Hepatocyte (in vitro differentiated cells): ENCODE measurements at regions not wholly inside any gene's neighbourhood (a gene's known extent, or its start where the extent isn't known, plus 50 kb on each side); places are given as distances from the start of the nearest gene placed in this dataset.

ENCODE experiments used
- DNase-seq: peaks from one replicate; pipeline ENCODE4 v3.0.0-alpha.2; 2016; ENCODE audit warnings: low spot score
- H2AFZ ChIP-seq: fragments of 200-600 bp; sonication (generic); 2 replicates; pipeline ENCODE4 v1.6.0; 2016; ENCODE audit warnings: antibody characterized with exemption, mild to moderate bottlenecking
- H3K27ac ChIP-seq: fragments of 200-600 bp; sonication (generic); 2 replicates; pipeline ENCODE4 v1.5.1; 2016; ENCODE audit warnings: mild to moderate bottlenecking
- H3K27me3 ChIP-seq: fragments of 200-600 bp; sonication (generic); 2 replicates; pipeline ENCODE4 v1.6.1; 2016
- H3K36me3 ChIP-seq: fragments of 200-600 bp; sonication (generic); replicated peaks from 2 replicates; pipeline ENCODE4 v1.5.1; 2016; ENCODE audit warnings: low read depth; ENCODE audit not compliant: insufficient read depth
- H3K4me1 ChIP-seq: fragments of 200-600 bp; sonication (generic); 2 replicates; pipeline ENCODE4 v1.5.1; 2016; ENCODE audit warnings: mild to moderate bottlenecking, moderate library complexity; ENCODE audit not compliant: insufficient read depth
- H3K4me2 ChIP-seq: fragments of 200-600 bp; sonication (generic); 2 replicates; pipeline ENCODE4 v1.6.0; 2016
- H3K4me3 ChIP-seq: fragments of 200-600 bp; sonication (generic); 2 replicates; pipeline ENCODE4 v1.5.1; 2016; ENCODE audit warnings: mild to moderate bottlenecking
- H3K79me2 ChIP-seq: fragments of 200-600 bp; sonication (generic); 2 replicates; pipeline ENCODE4 v1.6.0; 2017; ENCODE audit warnings: mild to moderate bottlenecking
- H3K9me2 ChIP-seq: fragments of 200-600 bp; sonication (generic); replicated peaks from 2 replicates; pipeline ENCODE4 v1.6.0; 2017; ENCODE audit warnings: mild to moderate bottlenecking; ENCODE audit not compliant: insufficient read depth
- H3K9me3 ChIP-seq: fragments of 200-600 bp; sonication (generic); 2 replicates; pipeline ENCODE4 v1.5.1; 2016; ENCODE audit warnings: low read depth, mild to moderate bottlenecking
- H4K20me1 ChIP-seq: fragments of 200-600 bp; sonication (generic); 2 replicates; pipeline ENCODE4 v1.6.0; 2016; ENCODE audit warnings: mild to moderate bottlenecking; ENCODE audit not compliant: insufficient read depth, poor library complexity, severe bottlenecking
- CTCF ChIP-seq: fragments of 200-600 bp; sonication (generic); IDR thresholded peaks from 2 replicates; pipeline ENCODE4 v1.5.1; 2016; ENCODE audit warnings: antibody characterized with exemption, mild to moderate bottlenecking; ENCODE audit not compliant: poor library complexity
- EZH2 ChIP-seq: fragments of 200-600 bp; sonication (generic); IDR thresholded peaks from 2 replicates; pipeline ENCODE4 v1.6.1; 2016; ENCODE audit warnings: antibody characterized with exemption, mild to moderate bottlenecking, borderline replicate concordance
- EZH2phosphoT487 ChIP-seq: fragments of 200-600 bp; sonication (generic); IDR thresholded peaks from one replicate; pipeline ENCODE4 v1.6.1; 2018; ENCODE audit warnings: antibody characterized with exemption, mild to moderate bottlenecking, low read depth, moderate library complexity; ENCODE audit not compliant: unreplicated experiment, severe bottlenecking
- WGBS: methylation state at CpG from one replicate; pipeline ENCODE4 v1.1.6; 2016; ENCODE audit warnings: low lambda C conversion rate; ENCODE audit errors: missing lambda C conversion rate; 5-methylcytosine and 5-hydroxymethylcytosine counted together

GRCh38 chr7:130935564-130936157 lies 201.7 kb upstream of the KLF14 start:
- no peaks in the 10 kb centered on the region for H3K9me3 ChIP-seq
- H3K27ac ChIP-seq: no peak overlapping the region
- DNase-seq: no peak
- H3K4me2 ChIP-seq: no peak overlapping the region
- TF ChIP-seq EZH2 (no peak), EZH2phosphoT487 (no peak), CTCF (no peak)
- H3K36me3 ChIP-seq: no peaks in the 10 kb centered on the region
- no peak overlapping the region for H2AFZ ChIP-seq
- no peaks in the 10 kb centered on the region for H3K4me1 ChIP-seq
- H3K79me2 ChIP-seq: peaks cover 3% of the 10 kb centered on the region
- no peak overlapping the region for H3K4me3 ChIP-seq
- H3K27me3 ChIP-seq: no peaks in the 10 kb centered on the region
- no peaks in the 10 kb centered on the region for H3K9me2 ChIP-seq
- WGBS: 86% methylated on average over 11 of the region's 11 CpGs
- no peaks in the 10 kb centered on the region for H4K20me1 ChIP-seq

GRCh38 chr7:130936202-130936931 lies 202.4 kb upstream of the KLF14 start:
- TF ChIP-seq CTCF (no peak), EZH2phosphoT487 (no peak), EZH2 (no peak)
- Histone ChIP-seq H3K4me2 (no peak overlapping the region), H2AFZ (no peak overlapping the region), H3K27ac (no peak overlapping the region), H4K20me1 (no peaks in the 10 kb centered on the region), H3K4me3 (no peak overlapping the region), H3K79me2 (peaks cover 3% of the 10 kb centered on the region), H3K36me3 (no peaks in the 10 kb centered on the region), H3K4me1 (no peaks in the 10 kb centered on the region), H3K9me3 (no peaks in the 10 kb centered on the region), H3K27me3 (no peaks in the 10 kb centered on the region), H3K9me2 (no peaks in the 10 kb centered on the region)
- WGBS: 83% methylated on average over 7 of the region's 7 CpGs
- DNase-seq: no peak

DNA sequence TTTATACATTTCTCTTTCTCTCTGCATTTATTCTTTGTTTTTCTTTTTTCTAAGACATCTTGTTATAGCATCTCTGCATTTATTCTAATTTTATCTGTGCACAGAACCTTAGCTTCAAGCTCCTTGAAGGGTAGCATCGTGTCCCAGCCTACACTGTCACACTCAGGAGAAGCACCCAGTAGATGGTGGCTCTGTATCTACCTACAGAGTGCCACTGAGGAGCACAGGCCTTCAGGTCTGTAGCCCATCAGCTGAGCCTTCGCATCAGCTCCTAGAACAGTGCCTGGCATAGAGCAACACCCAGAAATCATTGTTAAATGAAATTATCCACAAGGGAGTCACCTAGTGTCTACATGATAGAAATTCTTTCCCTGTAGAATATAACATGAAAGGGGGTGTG lies 203.0 kb upstream of the KLF14 start:
- WGBS: 96% methylated on average over 2 of the region's 2 CpGs
- H3K4me3 ChIP-seq: no peak overlapping the region
- no peak for DNase-seq
- TF ChIP-seq EZH2 (no peak), CTCF (no peak), EZH2phosphoT487 (no peak)
- no peak overlapping the region for H3K4me2 ChIP-seq
- no peaks in the 10 kb centered on the region for H3K4me1 ChIP-seq
- H3K36me3 ChIP-seq: no peaks in the 10 kb centered on the region
- no peaks in the 10 kb centered on the region for H3K9me3 ChIP-seq
- no peak overlapping the region for H2AFZ ChIP-seq
- no peak overlapping the region for H3K27ac ChIP-seq
- H3K27me3 ChIP-seq: no peaks in the 10 kb centered on the region
- H3K79me2 ChIP-seq: peaks cover 3% of the 10 kb centered on the region
- no peaks in the 10 kb centered on the region for H3K9me2 ChIP-seq
- no peaks in the 10 kb centered on the region for H4K20me1 ChIP-seq
